H1 (cell line): ENCODE measurements at regions not wholly inside any gene's neighbourhood (a gene's known extent, or its start where the extent isn't known, plus 50 kb on each side); places are given as distances from the start of the nearest gene placed in this dataset.

ENCODE experiments used
- CTCF ChIP-seq, 3 experiments: IDR thresholded peaks; 1 replicate in 2 of 3; 2 replicates in 1 of 3; pipeline versions ENCODE4 v1.5.1 to v1.6.1; 2011; ENCODE audit warnings: low read length in 3 of 3, mild to moderate bottlenecking in 3 of 3, inconsistent platforms in 2 of 3, low read depth in 1 of 3, moderate library complexity in 1 of 3; ENCODE audit not compliant: insufficient read depth in 1 of 3; ENCODE audit errors: control extremely low read depth in 1 of 3

- TF ChIP-seq CTCF (IDR thresholded peaks at IDR 0.05; ENCODE audit: control extremely low read depth in 1 of 3, insufficient read depth in 1 of 3, low read depth in 1 of 3, low read length in 3 of 3), result no peak
Measured at GRCh38 chr17:79365836-79366770, 244.7 kb downstream of the RBFOX3 start (continued).
